NB4 (cell line): ENCODE measurements at regions not wholly inside any gene's neighbourhood (a gene's known extent, or its start where the extent isn't known, plus 50 kb on each side); places are given as distances from the start of the nearest gene placed in this dataset.

Source experiments
- TF ChIP-seq, protein P1 (sequence below): IDR thresholded peaks from one replicate; pipeline ENCODE4 v1.5.1; 2012; ENCODE audit warnings: low read depth, low read length
- TF ChIP-seq, protein P2 (sequence below): IDR thresholded peaks from 2 replicates; pipeline ENCODE4 v1.6.1; 2011; ENCODE audit warnings: low read depth, low read length

DNA sequence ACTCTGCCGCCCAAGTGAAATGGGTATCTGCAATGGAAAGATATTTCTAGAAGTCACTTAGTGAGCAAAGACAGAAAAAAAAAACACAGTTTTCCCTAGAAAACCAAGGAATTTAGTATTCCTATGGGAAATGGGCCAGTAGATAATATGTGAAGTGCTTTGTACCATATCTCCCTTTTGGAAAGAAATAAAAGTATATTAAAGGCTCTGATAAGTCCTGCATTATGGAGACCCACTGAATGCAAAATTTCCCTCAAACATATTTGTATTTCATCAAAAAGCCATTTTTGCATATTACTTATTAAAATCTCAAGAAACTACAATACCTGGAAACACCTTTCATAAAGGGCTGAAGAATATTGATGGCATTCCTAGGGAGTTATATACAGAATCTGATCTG lies 51.6 kb upstream of the DYNLRB2 start:
- TF ChIP-seq, protein P1, sequence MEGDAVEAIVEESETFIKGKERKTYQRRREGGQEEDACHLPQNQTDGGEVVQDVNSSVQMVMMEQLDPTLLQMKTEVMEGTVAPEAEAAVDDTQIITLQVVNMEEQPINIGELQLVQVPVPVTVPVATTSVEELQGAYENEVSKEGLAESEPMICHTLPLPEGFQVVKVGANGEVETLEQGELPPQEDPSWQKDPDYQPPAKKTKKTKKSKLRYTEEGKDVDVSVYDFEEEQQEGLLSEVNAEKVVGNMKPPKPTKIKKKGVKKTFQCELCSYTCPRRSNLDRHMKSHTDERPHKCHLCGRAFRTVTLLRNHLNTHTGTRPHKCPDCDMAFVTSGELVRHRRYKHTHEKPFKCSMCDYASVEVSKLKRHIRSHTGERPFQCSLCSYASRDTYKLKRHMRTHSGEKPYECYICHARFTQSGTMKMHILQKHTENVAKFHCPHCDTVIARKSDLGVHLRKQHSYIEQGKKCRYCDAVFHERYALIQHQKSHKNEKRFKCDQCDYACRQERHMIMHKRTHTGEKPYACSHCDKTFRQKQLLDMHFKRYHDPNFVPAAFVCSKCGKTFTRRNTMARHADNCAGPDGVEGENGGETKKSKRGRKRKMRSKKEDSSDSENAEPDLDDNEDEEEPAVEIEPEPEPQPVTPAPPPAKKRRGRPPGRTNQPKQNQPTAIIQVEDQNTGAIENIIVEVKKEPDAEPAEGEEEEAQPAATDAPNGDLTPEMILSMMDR: no peak
- TF ChIP-seq, protein P2, sequence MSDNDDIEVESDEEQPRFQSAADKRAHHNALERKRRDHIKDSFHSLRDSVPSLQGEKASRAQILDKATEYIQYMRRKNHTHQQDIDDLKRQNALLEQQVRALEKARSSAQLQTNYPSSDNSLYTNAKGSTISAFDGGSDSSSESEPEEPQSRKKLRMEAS: no peak
